ENCODE measurements at regions not wholly inside any gene's neighbourhood (a gene's known extent, or its start where the extent isn't known, plus 50 kb on each side); places are given as distances from the start of the nearest gene placed in this dataset.

GRCh38 chr9:565528-565927 is 276.0 kb upstream of the DMRT1 start:
- Histone ChIP-seq H3K9ac (ENCODE audit: low read depth in 1 of 2, low read length in 2 of 2) (no peak overlapping the region), H3K27ac (ENCODE audit: low read depth, low read length) (no peak overlapping the region), H3K4me1 (ENCODE audit: control insufficient read depth in 1 of 2, insufficient read depth in 2 of 2, low read length in 2 of 2) (peaks cover 10 to 14% of the 10 kb centered on the region in 2 donors), H3K27me3 (ENCODE audit: control insufficient read depth in 1 of 2, insufficient read depth in 2 of 2, low read length in 2 of 2) (no peaks in the 10 kb centered on the region), H3K4me3 (ENCODE audit: low read depth in 1 of 2, low read length in 2 of 2) (no peak overlapping the region), H3K36me3 (ENCODE audit: control insufficient read depth in 1 of 2, insufficient read depth in 2 of 2, low read length in 2 of 2) (peaks cover 0 to 3% of the 10 kb centered on the region in 2 donors), H3K9me3 (ENCODE audit: control insufficient read depth in 1 of 2, low read length in 2 of 2) (peaks cover 2 to 3% of the 10 kb centered on the region in 2 donors)

- Histone ChIP-seq H3K27me3 (ENCODE audit: control insufficient read depth in 1 of 2, insufficient read depth in 2 of 2, low read length in 2 of 2) (no peaks in the 10 kb centered on the region), H3K36me3 (ENCODE audit: control insufficient read depth in 1 of 2, insufficient read depth in 2 of 2, low read length in 2 of 2) (peaks cover 0 to 3% of the 10 kb centered on the region in 2 donors), H3K27ac (ENCODE audit: low read depth, low read length) (no peak overlapping the region), H3K4me1 (ENCODE audit: control insufficient read depth in 1 of 2, insufficient read depth in 2 of 2, low read length in 2 of 2) (peaks cover 14 to 18% of the 10 kb centered on the region in 2 donors), H3K4me3 (ENCODE audit: low read depth in 1 of 2, low read length in 2 of 2) (no peak overlapping the region), H3K9me3 (ENCODE audit: control insufficient read depth in 1 of 2, low read length in 2 of 2) (peaks cover 2 to 3% of the 10 kb centered on the region in 2 donors), H3K9ac (ENCODE audit: low read depth in 1 of 2, low read length in 2 of 2) (no peak overlapping the region)
These were observed 274.3 kb upstream of the DMRT1 start for GRCh38 chr9:567128-567746.

GRCh38 chr9:567747-568305 is 273.7 kb upstream of the DMRT1 start:
- no peak overlapping the region for H3K9ac ChIP-seq (ENCODE audit: low read depth in 1 of 2, low read length in 2 of 2)
- peaks cover 2 to 3% of the 10 kb centered on the region in 2 donors for H3K9me3 ChIP-seq (ENCODE audit: control insufficient read depth in 1 of 2, low read length in 2 of 2)
- H3K4me1 ChIP-seq (ENCODE audit: control insufficient read depth in 1 of 2, insufficient read depth in 2 of 2, low read length in 2 of 2), result peaks cover 14 to 18% of the 10 kb centered on the region in 2 donors
- no peaks in the 10 kb centered on the region for H3K27me3 ChIP-seq (ENCODE audit: control insufficient read depth in 1 of 2, insufficient read depth in 2 of 2, low read length in 2 of 2)
- H3K36me3 ChIP-seq (ENCODE audit: control insufficient read depth in 1 of 2, insufficient read depth in 2 of 2, low read length in 2 of 2), result peaks cover 0 to 3% of the 10 kb centered on the region in 2 donors
- no peak overlapping the region for H3K4me3 ChIP-seq (ENCODE audit: low read depth in 1 of 2, low read length in 2 of 2)
- H3K27ac ChIP-seq (ENCODE audit: low read depth, low read length), result no peak overlapping the region

GRCh38 chr9:569296-569695 is 272.2 kb upstream of the DMRT1 start:
- H3K9ac ChIP-seq (ENCODE audit: low read depth in 1 of 2, low read length in 2 of 2), result no peak overlapping the region
- peaks cover 2 to 3% of the 10 kb centered on the region in 2 donors for H3K9me3 ChIP-seq (ENCODE audit: control insufficient read depth in 1 of 2, low read length in 2 of 2)
- no peaks in the 10 kb centered on the region for H3K27me3 ChIP-seq (ENCODE audit: control insufficient read depth in 1 of 2, insufficient read depth in 2 of 2, low read length in 2 of 2)
- H3K27ac ChIP-seq (ENCODE audit: low read depth, low read length), result no peak overlapping the region
- no peak overlapping the region for H3K4me3 ChIP-seq (ENCODE audit: low read depth in 1 of 2, low read length in 2 of 2)
- peaks cover 0 to 3% of the 10 kb centered on the region in 2 donors for H3K36me3 ChIP-seq (ENCODE audit: control insufficient read depth in 1 of 2, insufficient read depth in 2 of 2, low read length in 2 of 2)
- peaks cover 14 to 18% of the 10 kb centered on the region in 2 donors for H3K4me1 ChIP-seq (ENCODE audit: control insufficient read depth in 1 of 2, insufficient read depth in 2 of 2, low read length in 2 of 2)

GRCh38 chr9:570187-570586 is 271.3 kb upstream of the DMRT1 start:
- Histone ChIP-seq H3K36me3 (ENCODE audit: control insufficient read depth in 1 of 2, insufficient read depth in 2 of 2, low read length in 2 of 2) (peaks cover 0 to 3% of the 10 kb centered on the region in 2 donors), H3K4me3 (ENCODE audit: low read depth in 1 of 2, low read length in 2 of 2) (no peak overlapping the region), H3K27me3 (ENCODE audit: control insufficient read depth in 1 of 2, insufficient read depth in 2 of 2, low read length in 2 of 2) (no peaks in the 10 kb centered on the region), H3K9me3 (ENCODE audit: control insufficient read depth in 1 of 2, low read length in 2 of 2) (peaks cover 2 to 3% of the 10 kb centered on the region in 2 donors), H3K4me1 (ENCODE audit: control insufficient read depth in 1 of 2, insufficient read depth in 2 of 2, low read length in 2 of 2) (peaks cover 14 to 18% of the 10 kb centered on the region in 2 donors), H3K9ac (ENCODE audit: low read depth in 1 of 2, low read length in 2 of 2) (no peak overlapping the region), H3K27ac (ENCODE audit: low read depth, low read length) (no peak overlapping the region)

GRCh38 chr9:571066-571465 is 270.4 kb upstream of the DMRT1 start:
- no peak overlapping the region for H3K27ac ChIP-seq (ENCODE audit: low read depth, low read length)
- H3K4me3 ChIP-seq (ENCODE audit: low read depth in 1 of 2, low read length in 2 of 2), result no peak overlapping the region
- peaks cover 14 to 18% of the 10 kb centered on the region in 2 donors for H3K4me1 ChIP-seq (ENCODE audit: control insufficient read depth in 1 of 2, insufficient read depth in 2 of 2, low read length in 2 of 2)
- H3K36me3 ChIP-seq (ENCODE audit: control insufficient read depth in 1 of 2, insufficient read depth in 2 of 2, low read length in 2 of 2), result no peaks in the 10 kb centered on the region
- no peak overlapping the region for H3K9ac ChIP-seq (ENCODE audit: low read depth in 1 of 2, low read length in 2 of 2)
- peaks cover 0 to 3% of the 10 kb centered on the region in 2 donors for H3K9me3 ChIP-seq (ENCODE audit: control insufficient read depth in 1 of 2, low read length in 2 of 2)
- no peaks in the 10 kb centered on the region for H3K27me3 ChIP-seq (ENCODE audit: control insufficient read depth in 1 of 2, insufficient read depth in 2 of 2, low read length in 2 of 2)

GRCh38 chr9:571741-572140 is 269.8 kb upstream of the DMRT1 start:
- no peaks in the 10 kb centered on the region for H3K27me3 ChIP-seq (ENCODE audit: control insufficient read depth in 1 of 2, insufficient read depth in 2 of 2, low read length in 2 of 2)
- H3K9ac ChIP-seq (ENCODE audit: low read depth in 1 of 2, low read length in 2 of 2), result no peak overlapping the region
- no peak overlapping the region for H3K4me3 ChIP-seq (ENCODE audit: low read depth in 1 of 2, low read length in 2 of 2)
- H3K4me1 ChIP-seq (ENCODE audit: control insufficient read depth in 1 of 2, insufficient read depth in 2 of 2, low read length in 2 of 2), result peaks cover 14 to 18% of the 10 kb centered on the region in 2 donors
- peaks cover 0 to 3% of the 10 kb centered on the region in 2 donors for H3K9me3 ChIP-seq (ENCODE audit: control insufficient read depth in 1 of 2, low read length in 2 of 2)
- H3K27ac ChIP-seq (ENCODE audit: low read depth, low read length), result no peak overlapping the region
- no peaks in the 10 kb centered on the region for H3K36me3 ChIP-seq (ENCODE audit: control insufficient read depth in 1 of 2, insufficient read depth in 2 of 2, low read length in 2 of 2)

- Histone ChIP-seq H3K9ac (ENCODE audit: low read depth in 1 of 2, low read length in 2 of 2) (no peak overlapping the region), H3K4me3 (ENCODE audit: low read depth in 1 of 2, low read length in 2 of 2) (no peak overlapping the region), H3K4me1 (ENCODE audit: control insufficient read depth in 1 of 2, insufficient read depth in 2 of 2, low read length in 2 of 2) (peaks cover 4% of the 10 kb centered on the region in 2 donors)
These were observed 267.6 kb upstream of the DMRT1 start for GRCh38 chr9:573691-574410.

GRCh38 chr9:575139-575538 is 266.4 kb upstream of the DMRT1 start:
- Histone ChIP-seq H3K9ac (ENCODE audit: low read depth in 1 of 2, low read length in 2 of 2) (no peak overlapping the region), H3K27me3 (ENCODE audit: control insufficient read depth in 1 of 2, insufficient read depth in 2 of 2, low read length in 2 of 2) (no peaks in the 10 kb centered on the region), H3K4me3 (ENCODE audit: low read depth in 1 of 2, low read length in 2 of 2) (no peak overlapping the region), H3K27ac (ENCODE audit: low read depth, low read length) (no peak overlapping the region), H3K36me3 (ENCODE audit: control insufficient read depth in 1 of 2, insufficient read depth in 2 of 2, low read length in 2 of 2) (no peaks in the 10 kb centered on the region), H3K4me1 (ENCODE audit: control insufficient read depth in 1 of 2, insufficient read depth in 2 of 2, low read length in 2 of 2) (peaks cover 4% of the 10 kb centered on the region in 2 donors), H3K9me3 (ENCODE audit: control insufficient read depth in 1 of 2, low read length in 2 of 2) (no peaks in the 10 kb centered on the region)

More at GRCh38 chr9:573691-574410, 267.6 kb upstream of the DMRT1 start:
- H3K9me3 ChIP-seq (ENCODE audit: control insufficient read depth in 1 of 2, low read length in 2 of 2), result no peaks in the 10 kb centered on the region
- H3K36me3 ChIP-seq (ENCODE audit: control insufficient read depth in 1 of 2, insufficient read depth in 2 of 2, low read length in 2 of 2), result no peaks in the 10 kb centered on the region
- no peaks in the 10 kb centered on the region for H3K27me3 ChIP-seq (ENCODE audit: control insufficient read depth in 1 of 2, insufficient read depth in 2 of 2, low read length in 2 of 2)
- H3K27ac ChIP-seq (ENCODE audit: low read depth, low read length), result no peak overlapping the region

GRCh38 chr9:580652-581342 is 260.7 kb upstream of the DMRT1 start:
- Histone ChIP-seq H3K27ac (ENCODE audit: low read depth, low read length) (no peak overlapping the region), H3K36me3 (ENCODE audit: control insufficient read depth in 1 of 2, insufficient read depth in 2 of 2, low read length in 2 of 2) (no peaks in the 10 kb centered on the region), H3K4me1 (ENCODE audit: control insufficient read depth in 1 of 2, insufficient read depth in 2 of 2, low read length in 2 of 2) (peaks cover 0 to 9% of the 10 kb centered on the region in 2 donors), H3K4me3 (ENCODE audit: low read depth in 1 of 2, low read length in 2 of 2) (no peak overlapping the region), H3K9ac (ENCODE audit: low read depth in 1 of 2, low read length in 2 of 2) (no peak overlapping the region), H3K9me3 (ENCODE audit: control insufficient read depth in 1 of 2, low read length in 2 of 2) (no peaks in the 10 kb centered on the region), H3K27me3 (ENCODE audit: control insufficient read depth in 1 of 2, insufficient read depth in 2 of 2, low read length in 2 of 2) (no peaks in the 10 kb centered on the region)

Measured in duodenal mucosa (tissue), 2 donors.